H9 (cell line): ENCODE measurements at regions not wholly inside any gene's neighbourhood (a gene's known extent, or its start where the extent isn't known, plus 50 kb on each side); places are given as distances from the start of the nearest gene placed in this dataset.

Experiments used
- DNase-seq: peaks from one replicate; pipeline ENCODE4 v3.0.0-alpha.2; 2017
- H2AFZ ChIP-seq: one replicate; pipeline ENCODE4 v1.6.1; 2013; ENCODE audit warnings: mild to moderate bottlenecking, low read length, control low read depth, moderate library complexity
- H2AK5ac ChIP-seq: 2 replicates; pipeline ENCODE4 v1.6.1; 2013; ENCODE audit warnings: low read length, control low read depth, mixed read lengths; ENCODE audit not compliant: insufficient read length
- H2BK120ac ChIP-seq: one replicate; pipeline ENCODE4 v1.6.1; 2013; ENCODE audit warnings: low read depth, mild to moderate bottlenecking, low read length, control low read depth, inconsistent platforms; ENCODE audit not compliant: poor library complexity, severe bottlenecking
- H2BK12ac ChIP-seq: 2 replicates; pipeline ENCODE4 v1.6.1; 2013; ENCODE audit warnings: low read length, control low read depth, mixed read lengths, low read depth; ENCODE audit not compliant: insufficient read length
- H2BK15ac ChIP-seq: 2 replicates; pipeline ENCODE4 v1.6.1; 2013; ENCODE audit warnings: low read depth, low read length, control low read depth
- H2BK20ac ChIP-seq: one replicate; pipeline ENCODE4 v1.6.1; 2013; ENCODE audit warnings: low read depth, mild to moderate bottlenecking, low read length, control low read depth, inconsistent platforms; ENCODE audit not compliant: poor library complexity, severe bottlenecking
- H2BK5ac ChIP-seq: 2 replicates; pipeline ENCODE4 v1.6.1; 2013; ENCODE audit warnings: low read length, control low read depth, mixed read lengths; ENCODE audit not compliant: insufficient read length
- H3K14ac ChIP-seq: 2 replicates; pipeline ENCODE4 v1.6.1; 2013; ENCODE audit warnings: low read length, control low read depth; ENCODE audit not compliant: insufficient read depth
- H3K18ac ChIP-seq: 2 replicates; pipeline ENCODE4 v1.6.1; 2013; ENCODE audit warnings: low read depth, mild to moderate bottlenecking, mixed read lengths, low read length, control low read depth; ENCODE audit not compliant: insufficient read length
- H3K23ac ChIP-seq: 2 replicates; pipeline ENCODE4 v1.6.1; 2013; ENCODE audit warnings: low read length, control low read depth, mixed read lengths, low read depth; ENCODE audit not compliant: insufficient read length
- H3K23me2 ChIP-seq: 2 replicates; pipeline ENCODE4 v1.6.1; 2013; ENCODE audit warnings: low read depth, mild to moderate bottlenecking, mixed read lengths, low read length, control low read depth; ENCODE audit not compliant: insufficient read length, poor library complexity, severe bottlenecking
- H3K27ac ChIP-seq: 2 replicates; pipeline ENCODE4 v1.5.1; 2013; ENCODE audit warnings: low read length, control low read depth, mixed read lengths, low read depth; ENCODE audit not compliant: insufficient read length
- H3K27me3 ChIP-seq: 2 replicates; pipeline ENCODE4 v1.6.1; 2013; ENCODE audit warnings: low read length, control low read depth, inconsistent platforms; ENCODE audit not compliant: insufficient read depth
- H3K4ac ChIP-seq: 2 replicates; pipeline ENCODE4 v1.6.1; 2013; ENCODE audit warnings: low read depth, mild to moderate bottlenecking, control low read depth, inconsistent platforms, low read length, moderate library complexity
- H3K4me1 ChIP-seq: 2 replicates; pipeline ENCODE4 v1.6.1; 2013; ENCODE audit warnings: low read length, control low read depth, inconsistent platforms; ENCODE audit not compliant: insufficient read depth
- H3K4me2 ChIP-seq: 2 replicates; pipeline ENCODE4 v1.6.1; 2013; ENCODE audit warnings: low read length, control low read depth, mixed read lengths; ENCODE audit not compliant: insufficient read length, insufficient read depth
- H3K56ac ChIP-seq: 2 replicates; pipeline ENCODE4 v1.6.1; 2013; ENCODE audit warnings: low read depth, mild to moderate bottlenecking, mixed read lengths, low read length, control low read depth; ENCODE audit not compliant: insufficient read length
- H3K79me1 ChIP-seq: 2 replicates; pipeline ENCODE4 v1.6.1; 2013; ENCODE audit warnings: low read depth, mild to moderate bottlenecking, moderate library complexity, low read length, control low read depth, inconsistent platforms; ENCODE audit not compliant: insufficient read depth, poor library complexity, severe bottlenecking
- H3K79me2 ChIP-seq: 2 replicates; pipeline ENCODE4 v1.6.1; 2013; ENCODE audit warnings: low read length, control low read depth, inconsistent platforms; ENCODE audit not compliant: insufficient read depth
- H3K9ac ChIP-seq: 2 replicates; pipeline ENCODE4 v1.6.1; 2013; ENCODE audit warnings: low read length, control low read depth, mixed read lengths; ENCODE audit not compliant: insufficient read length; ENCODE audit errors: extremely low read depth
- H3K9me3 ChIP-seq: one replicate; pipeline ENCODE4 v1.6.1; 2013; ENCODE audit warnings: low read depth, low read length, inconsistent platforms; ENCODE audit not compliant: control insufficient read depth
- H3T11ph ChIP-seq: one replicate; pipeline ENCODE4 v1.6.1; 2013; ENCODE audit warnings: mild to moderate bottlenecking, low read length, control low read depth, inconsistent platforms
- H4K20me1 ChIP-seq: one replicate; pipeline ENCODE4 v1.6.1; 2013; ENCODE audit not compliant: control insufficient read depth, insufficient read length, insufficient read depth
- H4K5ac ChIP-seq: 2 replicates; pipeline ENCODE4 v1.6.1; 2013; ENCODE audit warnings: low read depth, mild to moderate bottlenecking, mixed read lengths, low read length, control low read depth; ENCODE audit not compliant: insufficient read length
- H4K8ac ChIP-seq: replicated peaks from 2 replicates; pipeline ENCODE4 v1.6.1; 2013; ENCODE audit warnings: low read length, control low read depth, mixed read lengths, low read depth; ENCODE audit not compliant: insufficient read length
- H4K91ac ChIP-seq: 2 replicates; pipeline ENCODE4 v1.6.1; 2013; ENCODE audit warnings: low read depth, mild to moderate bottlenecking, moderate library complexity, mixed read lengths, low read length, control low read depth; ENCODE audit not compliant: insufficient read length
- H3K27ac Mint-ChIP-seq, 3 experiments: 2 replicates in 2 of 3; 3 replicates in 1 of 3; pipeline ENCODE4 v1.8.0; 2020 to 2021; ENCODE audit warnings: mixed read lengths in 3 of 3, mild to moderate bottlenecking in 1 of 3, moderate library complexity in 1 of 3
- H3K27me3 Mint-ChIP-seq: 2 replicates; pipeline ENCODE4 v1.8.0; 2021; ENCODE audit warnings: low read depth, mild to moderate bottlenecking, moderate library complexity, mixed read lengths
- H3K36me3 Mint-ChIP-seq, 3 experiments: 2 replicates in 2 of 3; 3 replicates in 1 of 3; pipeline ENCODE4 v1.8.0; 2020 to 2021; ENCODE audit warnings: low read depth in 3 of 3, mixed read lengths in 3 of 3; ENCODE audit not compliant: insufficient read depth in 1 of 3
- H3K4me1 Mint-ChIP-seq, 2 experiments: 2 replicates each; pipeline ENCODE4 v1.8.0; 2020; ENCODE audit warnings: mixed read lengths in 2 of 2
- H3K4me3 Mint-ChIP-seq, 2 experiments: 2 replicates in 1 of 2; 3 replicates in 1 of 2; pipeline ENCODE4 v1.8.0; 2020 to 2021; ENCODE audit warnings: mild to moderate bottlenecking in 2 of 2, mixed read lengths in 2 of 2, moderate library complexity in 1 of 2
- H3K9me3 Mint-ChIP-seq, 2 experiments: 2 replicates in 1 of 2; 3 replicates in 1 of 2; pipeline ENCODE4 v1.8.0; 2020; ENCODE audit warnings: mild to moderate bottlenecking in 2 of 2, mixed read lengths in 2 of 2, moderate library complexity in 1 of 2
- WGBS: extraction: QIAGEN DNeasy Blood & Tissue Kit; methylation state at CpG from one replicate; pipeline ENCODE4 v1.1.7; 2013; ENCODE audit warnings: missing lambda C conversion rate, low lambda C conversion rate, mixed read lengths; ENCODE audit not compliant: insufficient read length; ENCODE audit errors: extremely low coverage; 5-methylcytosine and 5-hydroxymethylcytosine counted together
- TF ChIP-seq, protein P1 (sequence below): fragments of 200-600 bp; sonication (generic); conservative IDR thresholded peaks from 3 replicates; pipeline ENCODE4 v1.8.0; 2021; ENCODE audit warnings: antibody characterized with exemption, mild to moderate bottlenecking

DNA sequence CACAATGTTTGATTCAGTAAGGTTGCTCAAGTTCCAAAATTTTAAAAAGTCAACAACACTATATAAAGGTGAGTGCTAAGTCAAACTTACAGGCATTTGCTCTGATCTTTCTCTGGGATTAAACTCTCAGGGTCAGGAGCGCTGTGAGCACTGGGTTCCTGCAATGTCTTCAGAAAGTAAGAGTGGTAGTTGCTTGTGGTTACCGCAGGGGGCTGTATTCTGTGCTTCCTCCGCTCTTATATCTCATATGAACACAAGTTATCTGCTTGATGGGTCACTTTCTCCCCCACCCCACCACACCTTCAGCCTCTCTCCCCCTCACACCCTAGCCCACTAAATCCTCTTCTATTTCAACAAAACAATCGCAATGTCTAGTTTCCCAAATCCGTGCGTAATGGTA, 116.4 kb upstream of the IGSF1 start:
- no peak overlapping the region for H3K4me3 Mint-ChIP-seq
- no peak overlapping the region for H3K27ac Mint-ChIP-seq
- no peak overlapping the region for H4K5ac ChIP-seq
- no peak overlapping the region for H2BK12ac ChIP-seq
- H3K4ac ChIP-seq, result no peak overlapping the region
- H4K91ac ChIP-seq, result no peak overlapping the region
- no peaks in the 10 kb centered on the region for H4K20me1 ChIP-seq
- no peaks in the 10 kb centered on the region for H3K9me3 Mint-ChIP-seq
- peaks cover 34 to 38% of the 10 kb centered on the region in 2 experiments for H3K4me1 Mint-ChIP-seq
- no peak overlapping the region for H2BK5ac ChIP-seq
- no peaks in the 10 kb centered on the region for H3K79me2 ChIP-seq
- no peak overlapping the region for H2BK20ac ChIP-seq
- H2BK120ac ChIP-seq, result no peak overlapping the region
- no peak overlapping the region for H3T11ph ChIP-seq
- no peak overlapping the region for H2AFZ ChIP-seq
- no peak overlapping the region for H3K9ac ChIP-seq
- no peak overlapping the region for H3K27ac ChIP-seq
- H3K18ac ChIP-seq, result no peak overlapping the region
- H3K56ac ChIP-seq, result no peak overlapping the region
- TF ChIP-seq, protein P1, sequence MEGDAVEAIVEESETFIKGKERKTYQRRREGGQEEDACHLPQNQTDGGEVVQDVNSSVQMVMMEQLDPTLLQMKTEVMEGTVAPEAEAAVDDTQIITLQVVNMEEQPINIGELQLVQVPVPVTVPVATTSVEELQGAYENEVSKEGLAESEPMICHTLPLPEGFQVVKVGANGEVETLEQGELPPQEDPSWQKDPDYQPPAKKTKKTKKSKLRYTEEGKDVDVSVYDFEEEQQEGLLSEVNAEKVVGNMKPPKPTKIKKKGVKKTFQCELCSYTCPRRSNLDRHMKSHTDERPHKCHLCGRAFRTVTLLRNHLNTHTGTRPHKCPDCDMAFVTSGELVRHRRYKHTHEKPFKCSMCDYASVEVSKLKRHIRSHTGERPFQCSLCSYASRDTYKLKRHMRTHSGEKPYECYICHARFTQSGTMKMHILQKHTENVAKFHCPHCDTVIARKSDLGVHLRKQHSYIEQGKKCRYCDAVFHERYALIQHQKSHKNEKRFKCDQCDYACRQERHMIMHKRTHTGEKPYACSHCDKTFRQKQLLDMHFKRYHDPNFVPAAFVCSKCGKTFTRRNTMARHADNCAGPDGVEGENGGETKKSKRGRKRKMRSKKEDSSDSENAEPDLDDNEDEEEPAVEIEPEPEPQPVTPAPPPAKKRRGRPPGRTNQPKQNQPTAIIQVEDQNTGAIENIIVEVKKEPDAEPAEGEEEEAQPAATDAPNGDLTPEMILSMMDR, result peak; percentile 60
- DNase-seq, result no peak
- H3K23ac ChIP-seq, result no peak overlapping the region
- no peaks in the 10 kb centered on the region for H3K27me3 Mint-ChIP-seq
- peaks cover 5% of the 10 kb centered on the region; the same call in 1 of the 2 replicates for H3K4me1 ChIP-seq
- H2AK5ac ChIP-seq, result no peak overlapping the region
- H3K36me3 Mint-ChIP-seq, result no peaks in the 10 kb centered on the region
- H3K4me2 ChIP-seq, result no peak overlapping the region
- H3K79me1 ChIP-seq, result no peaks in the 10 kb centered on the region
- H3K27me3 ChIP-seq, result no peaks in the 10 kb centered on the region
- WGBS, result no CpG with 5 or more reads among the region's 6 CpGs
- no peak overlapping the region for H4K8ac ChIP-seq
- H2BK15ac ChIP-seq, result no peak overlapping the region
- no peak overlapping the region for H3K14ac ChIP-seq
- H3K9me3 ChIP-seq, result no peaks in the 10 kb centered on the region
- H3K23me2 ChIP-seq, result no peaks in the 10 kb centered on the region
